GM12878 (cell line): ENCODE measurements at regions not wholly inside any gene's neighbourhood (a gene's known extent, or its start where the extent isn't known, plus 50 kb on each side); places are given as distances from the start of the nearest gene placed in this dataset.

Source experiments
- ATF2 ChIP-seq: IDR thresholded peaks from 2 replicates; pipeline ENCODE4 v1.6.1; 2012; ENCODE audit warnings: low read length, inconsistent platforms
- BHLHE40 ChIP-seq, 2 experiments: fragments of 450-650 bp in 1 of 2; IDR thresholded peaks; 2 replicates each; pipeline ENCODE4 v1.6.1; 2011 to 2017; ENCODE audit warnings: low read depth in 2 of 2, borderline replicate concordance in 1 of 2, improper control_type of control experiment in 1 of 2, low read length in 1 of 2, mild to moderate bottlenecking in 1 of 2
- CREM ChIP-seq: IDR thresholded peaks from 2 replicates; pipeline ENCODE4 v1.6.1; 2014; ENCODE audit warnings: antibody characterized with exemption, low read depth
- E2F4 ChIP-seq: IDR thresholded peaks from 2 replicates; pipeline ENCODE4 v1.6.1; 2012; ENCODE audit warnings: low read depth, low read length, improper control_type of control experiment
- EED ChIP-seq: sonication (generic); IDR thresholded peaks from 2 replicates; pipeline ENCODE4 v1.6.1; 2016; ENCODE audit warnings: antibody characterized with exemption, low read depth
- IRF4 ChIP-seq: IDR thresholded peaks from 2 replicates; pipeline ENCODE4 v1.6.1; 2011; ENCODE audit warnings: low read depth, low read length
- KLF5 ChIP-seq: fragments of 450-650 bp; IDR thresholded peaks from 2 replicates; pipeline ENCODE4 v1.6.1; 2014; ENCODE audit warnings: mild to moderate bottlenecking; ENCODE audit not compliant: partially characterized antibody
- NR2C1 ChIP-seq: fragments of 450-650 bp; IDR thresholded peaks from 2 replicates; pipeline ENCODE4 v1.6.1; 2017; ENCODE audit warnings: antibody characterized with exemption, mild to moderate bottlenecking, moderate library complexity
- NR2C2 ChIP-seq: IDR thresholded peaks from 2 replicates; pipeline ENCODE4 v1.6.1; 2011; ENCODE audit warnings: borderline replicate concordance, low read depth; ENCODE audit not compliant: control insufficient read depth, insufficient read length
- PAX5 ChIP-seq: IDR thresholded peaks from 2 replicates; pipeline ENCODE4 v1.6.1; 2011; ENCODE audit warnings: low read depth, low read length, borderline replicate concordance
- PRDM15 ChIP-seq: fragments of 450-650 bp; formaldehyde crosslinking; IDR thresholded peaks from 2 replicates; pipeline ENCODE4 v1.4.0; 2020; ENCODE audit warnings: mild to moderate bottlenecking, moderate library complexity
- RBBP5 ChIP-seq: fragments of 200-600 bp; sonication (generic); conservative IDR thresholded peaks from 2 replicates; pipeline ENCODE4 v1.6.1; 2016
- RUNX3 ChIP-seq: IDR thresholded peaks from 2 replicates; pipeline ENCODE4 v1.6.1; 2012; ENCODE audit warnings: low read length, inconsistent platforms
- SIN3A ChIP-seq: IDR thresholded peaks from 2 replicates; pipeline ENCODE4 v1.6.1; 2012; ENCODE audit warnings: low read depth, low read length, improper control_type of control experiment
- ZNF592 ChIP-seq: fragments of 450-650 bp; IDR thresholded peaks from 2 replicates; pipeline ENCODE4 v1.6.1; 2017; ENCODE audit warnings: mild to moderate bottlenecking, moderate library complexity

- TF ChIP-seq NR2C1: no peak
- TF ChIP-seq RUNX3: peak; percentile 71
- no peak for TF ChIP-seq E2F4
- peak; percentile 56; the same call in 1 of the 2 replicates for TF ChIP-seq CREM
- 0 out of 2 replicates have a peak, but pooled peaks have one; percentile 24 for TF ChIP-seq EED
- TF ChIP-seq ATF2: peak; percentile 71
- TF ChIP-seq BHLHE40 (IDR thresholded peaks at IDR 0.05; ENCODE audit: borderline replicate concordance in 1 of 2, low read depth in 2 of 2, low read length in 1 of 2): peak; percentile 8 to 36; a peak in 1 of 4 replicates
- TF ChIP-seq SIN3A: no peak
- no peak for TF ChIP-seq NR2C2
- no peak for TF ChIP-seq ZNF592
- no peak for TF ChIP-seq PAX5
- no peak for TF ChIP-seq PRDM15 (CRISPR knock-in tag)
- TF ChIP-seq KLF5: no peak
- no peak for TF ChIP-seq RBBP5
- TF ChIP-seq IRF4: no peak
Observed at GRCh38 chr10:33506838-33507661, 172.6 kb upstream of the NRP1 start (continued).
